ENCODE measurements at regions not wholly inside any gene's neighbourhood (a gene's known extent, or its start where the extent isn't known, plus 50 kb on each side); places are given as distances from the start of the nearest gene placed in this dataset.

DNA sequence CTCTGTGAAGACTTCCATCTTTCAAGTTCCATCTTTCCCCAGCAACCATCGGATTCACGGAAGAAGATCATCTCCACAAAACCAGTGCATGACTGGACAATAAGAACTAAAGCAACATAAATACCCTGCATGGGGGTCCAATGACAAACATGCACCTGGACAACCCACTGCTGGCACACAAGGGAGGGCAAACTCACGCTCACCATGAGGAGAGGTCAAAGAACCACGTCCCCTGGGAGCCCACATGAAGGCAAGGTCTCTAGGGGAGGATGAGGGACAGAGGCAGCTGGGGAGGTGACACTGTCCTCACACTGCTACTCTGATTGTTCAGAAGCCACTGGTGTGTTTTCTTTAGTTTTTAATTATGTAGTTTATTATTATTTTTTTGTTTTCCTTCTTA lies 190.8 kb downstream of the MED10 start:
- no peak for TF ChIP-seq REST (IDR thresholded peaks at IDR 0.05; ENCODE audit: low read depth)
- TF ChIP-seq EP300 (IDR thresholded peaks at IDR 0.05; ENCODE audit: borderline replicate concordance) = no peak
- no peak for TF ChIP-seq RAD21 (IDR thresholded peaks at IDR 0.05; ENCODE audit: low read depth)
- TF ChIP-seq CEBPB (IDR thresholded peaks at IDR 0.05) = no peak
- TF ChIP-seq TEAD4 (IDR thresholded peaks at IDR 0.05) = no peak
- TF ChIP-seq YY1 (IDR thresholded peaks at IDR 0.05; ENCODE audit: low read depth) = no peak
- no peak for TF ChIP-seq TCF12 (IDR thresholded peaks at IDR 0.05; ENCODE audit: low read depth)
- TF ChIP-seq, protein P1, sequence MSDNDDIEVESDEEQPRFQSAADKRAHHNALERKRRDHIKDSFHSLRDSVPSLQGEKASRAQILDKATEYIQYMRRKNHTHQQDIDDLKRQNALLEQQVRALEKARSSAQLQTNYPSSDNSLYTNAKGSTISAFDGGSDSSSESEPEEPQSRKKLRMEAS (IDR thresholded peaks at IDR 0.05) = no peak
- TF ChIP-seq TAF1 (IDR thresholded peaks at IDR 0.05; ENCODE audit: low read depth) = no peak
- no peak for TF ChIP-seq USF1 (IDR thresholded peaks at IDR 0.05)
- no peak for TF ChIP-seq NFIC (IDR thresholded peaks at IDR 0.05)
